C4-2B (cell line): ENCODE measurements at regions not wholly inside any gene's neighbourhood (a gene's known extent, or its start where the extent isn't known, plus 50 kb on each side); places are given as distances from the start of the nearest gene placed in this dataset.

Experiments
- ZFX ChIP-seq: fragments of 450-650 bp; IDR thresholded peaks from 2 replicates; pipeline ENCODE4 v1.6.1; 2017
- TF ChIP-seq, protein P1 (sequence below): fragments of 450-650 bp; conservative IDR thresholded peaks from 2 replicates; pipeline ENCODE4 v1.5.1; 2017; ENCODE audit warnings: mild to moderate bottlenecking

DNA sequence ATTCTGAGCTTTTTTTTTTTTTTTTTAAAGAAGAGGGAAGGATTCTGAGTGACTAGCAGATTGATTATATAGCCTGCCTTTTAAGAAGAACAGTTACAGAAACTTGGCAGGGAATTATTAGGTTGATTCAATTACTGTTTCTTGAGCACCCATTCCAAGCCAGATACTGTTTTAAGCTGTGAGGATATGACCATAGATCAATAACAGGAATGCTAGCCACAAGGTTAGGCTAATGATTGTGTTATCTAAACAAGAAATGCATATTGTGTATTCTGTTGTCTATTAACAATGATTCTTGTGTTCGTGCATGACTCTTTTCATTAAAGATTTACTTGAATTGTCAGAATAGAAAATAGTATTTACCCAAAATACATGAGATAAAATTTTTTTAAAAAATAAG is 67.1 kb downstream of the PRORP start:
- TF ChIP-seq, protein P1, sequence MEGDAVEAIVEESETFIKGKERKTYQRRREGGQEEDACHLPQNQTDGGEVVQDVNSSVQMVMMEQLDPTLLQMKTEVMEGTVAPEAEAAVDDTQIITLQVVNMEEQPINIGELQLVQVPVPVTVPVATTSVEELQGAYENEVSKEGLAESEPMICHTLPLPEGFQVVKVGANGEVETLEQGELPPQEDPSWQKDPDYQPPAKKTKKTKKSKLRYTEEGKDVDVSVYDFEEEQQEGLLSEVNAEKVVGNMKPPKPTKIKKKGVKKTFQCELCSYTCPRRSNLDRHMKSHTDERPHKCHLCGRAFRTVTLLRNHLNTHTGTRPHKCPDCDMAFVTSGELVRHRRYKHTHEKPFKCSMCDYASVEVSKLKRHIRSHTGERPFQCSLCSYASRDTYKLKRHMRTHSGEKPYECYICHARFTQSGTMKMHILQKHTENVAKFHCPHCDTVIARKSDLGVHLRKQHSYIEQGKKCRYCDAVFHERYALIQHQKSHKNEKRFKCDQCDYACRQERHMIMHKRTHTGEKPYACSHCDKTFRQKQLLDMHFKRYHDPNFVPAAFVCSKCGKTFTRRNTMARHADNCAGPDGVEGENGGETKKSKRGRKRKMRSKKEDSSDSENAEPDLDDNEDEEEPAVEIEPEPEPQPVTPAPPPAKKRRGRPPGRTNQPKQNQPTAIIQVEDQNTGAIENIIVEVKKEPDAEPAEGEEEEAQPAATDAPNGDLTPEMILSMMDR: no peak
- no peak for TF ChIP-seq ZFX
